Transverse colon (tissue), 4 donors: ENCODE measurements at regions not wholly inside any gene's neighbourhood (a gene's known extent, or its start where the extent isn't known, plus 50 kb on each side); places are given as distances from the start of the nearest gene placed in this dataset.

Experiments
- DNase-seq: peaks from one replicate; pipeline ENCODE4 v3.0.0-alpha.2; 2019
- H3K27ac ChIP-seq, 4 donors: fragments of 200-600 bp; sonication (generic); 2 replicates each; pipeline ENCODE4 v1.5.1; 2016 to 2018; ENCODE audit warnings: inconsistent platforms in 4 of 4
- H3K27me3 ChIP-seq: fragments of 200-600 bp; sonication (generic); 2 replicates; pipeline ENCODE4 v1.5.1; 2017; ENCODE audit warnings: inconsistent platforms
- H3K36me3 ChIP-seq, 4 donors: fragments of 200-600 bp; sonication (generic); 2 replicates each; pipeline ENCODE4 v1.5.1; 2017 to 2019; ENCODE audit warnings: inconsistent platforms in 4 of 4
- H3K4me1 ChIP-seq, 4 donors: fragments of 200-600 bp; sonication (generic); 2 replicates each; pipeline ENCODE4 v1.5.1; 2017 to 2020; ENCODE audit warnings: inconsistent platforms in 4 of 4
- H3K4me3 ChIP-seq, 4 donors: fragments of 200-600 bp; sonication (generic); 1 replicate in 1 of 4; 2 replicates in 3 of 4; pipeline versions ENCODE4 v1.5.1 to v1.6.1; 2017 to 2019; ENCODE audit warnings: inconsistent platforms in 4 of 4
- H3K9me3 ChIP-seq, 2 donors: fragments of 200-600 bp; sonication (generic); 2 replicates each; pipeline ENCODE4 v1.5.1; 2017 to 2019; ENCODE audit warnings: inconsistent platforms in 2 of 2
- CTCF ChIP-seq, 5 experiments: fragments of 200-600 bp in 3 of 5; fragments of 450-650 bp in 2 of 5; sonication (generic) in 3 of 5; IDR thresholded peaks; 1 replicate in 2 of 5; 2 replicates in 3 of 5; pipeline ENCODE4 v1.5.1; 2016 to 2017; ENCODE audit warnings: antibody characterized with exemption in 5 of 5, inconsistent platforms in 3 of 5, mild to moderate bottlenecking in 2 of 5, moderate library complexity in 1 of 5
- EP300 ChIP-seq: sonication (generic); formaldehyde crosslinking; IDR thresholded peaks from one replicate; pipeline ENCODE4 v1.6.1; 2017; ENCODE audit warnings: antibody characterized with exemption, low read depth
- POLR2A ChIP-seq: fragments of 450-650 bp; IDR thresholded peaks from one replicate; pipeline ENCODE4 v1.6.1; 2016; ENCODE audit warnings: antibody characterized with exemption, mild to moderate bottlenecking, moderate library complexity
- POLR2AphosphoS5 ChIP-seq, 3 donors: sonication (generic); formaldehyde crosslinking; IDR thresholded peaks; one replicate each; pipeline ENCODE4 v1.6.1; 2016; ENCODE audit warnings: antibody characterized with exemption in 3 of 3
- WGBS, 2 donors: methylation state at CpG; one replicate each; pipeline ENCODE4 v1.1.5; 2018; ENCODE audit warnings: low coverage in 1 of 2; 5-methylcytosine and 5-hydroxymethylcytosine counted together
- in situ Hi-C, 4 donors: fragments of 200-750 bp; cut with MboI; loops; one replicate each; pipeline versions ENCODE4 v1.15.0 to v1.15.1; 2017; ENCODE audit warnings: low sequenced_read_pairs in 3 of 4, low pct_ligation_motif_present in 1 of 4, low pct_unique_long_range_greater_than_20kb in 1 of 4
- intact Hi-C: fragments of 100-400 bp; cut with DNase I; formaldehyde crosslinking; loops from one replicate; pipeline ENCODE4 v1.15.1; 2023; ENCODE audit warnings: low total_unique reads

- TF ChIP-seq POLR2AphosphoS5 (IDR thresholded peaks at IDR 0.05) (no peak), EP300 (no peak), CTCF (IDR thresholded peaks at IDR 0.05) (no peak), POLR2A (no peak)
- Histone ChIP-seq H3K27me3 (no peaks in the 10 kb centered on the region), H3K27ac (no peak overlapping the region), H3K4me3 (no peak overlapping the region), H3K36me3 (no peaks in the 10 kb centered on the region), H3K9me3 (no peaks in the 10 kb centered on the region), H3K4me1 (no peaks in the 10 kb centered on the region)
- in situ Hi-C loops (no loop called here), intact Hi-C loops (no loop called here)
- DNase-seq: no peak
- 25% methylated on average over 1 of the region's 1 CpG; no CpG with 5 or more reads in 1 of the 2 donors for WGBS, 2 donors
Measured at GRCh38 chr2:153811516-153811915, 60.2 kb upstream of the GALNT13 start.

- in situ Hi-C loops (no loop called here), intact Hi-C loops (no loop called here)
- WGBS, 2 donors: 25 to 80% methylated on average over 1 of the region's 1 CpG
- H3K4me3 ChIP-seq: no peak overlapping the region
- no peaks in the 10 kb centered on the region for H3K36me3 ChIP-seq
- H3K4me1 ChIP-seq: no peaks in the 10 kb centered on the region
- TF ChIP-seq POLR2A: no peak
- no peak for TF ChIP-seq CTCF (IDR thresholded peaks at IDR 0.05)
- TF ChIP-seq POLR2AphosphoS5 (IDR thresholded peaks at IDR 0.05): no peak
- TF ChIP-seq EP300: no peak
- no peaks in the 10 kb centered on the region for H3K27me3 ChIP-seq
- H3K9me3 ChIP-seq: no peaks in the 10 kb centered on the region
- no peak for DNase-seq
- H3K27ac ChIP-seq: no peak overlapping the region
Measured at GRCh38 chr2:153812632-153813031, 59.1 kb upstream of the GALNT13 start.

GRCh38 chr2:153818242-153818641, 53.5 kb upstream of the GALNT13 start:
- Histone ChIP-seq H3K27me3 (no peaks in the 10 kb centered on the region), H3K4me3 (no peak overlapping the region), H3K9me3 (no peaks in the 10 kb centered on the region), H3K27ac (no peak overlapping the region), H3K4me1 (no peaks in the 10 kb centered on the region), H3K36me3 (no peaks in the 10 kb centered on the region)
- WGBS, 2 donors: 70% methylated on average over 6 of the region's 6 CpGs; no CpG with 5 or more reads in 1 of the 2 donors
- intact Hi-C loops (no loop called here), in situ Hi-C loops (no loop called here)
- no peak for DNase-seq
- TF ChIP-seq EP300 (no peak), POLR2A (no peak), CTCF (IDR thresholded peaks at IDR 0.05) (no peak), POLR2AphosphoS5 (IDR thresholded peaks at IDR 0.05) (no peak)

DNA sequence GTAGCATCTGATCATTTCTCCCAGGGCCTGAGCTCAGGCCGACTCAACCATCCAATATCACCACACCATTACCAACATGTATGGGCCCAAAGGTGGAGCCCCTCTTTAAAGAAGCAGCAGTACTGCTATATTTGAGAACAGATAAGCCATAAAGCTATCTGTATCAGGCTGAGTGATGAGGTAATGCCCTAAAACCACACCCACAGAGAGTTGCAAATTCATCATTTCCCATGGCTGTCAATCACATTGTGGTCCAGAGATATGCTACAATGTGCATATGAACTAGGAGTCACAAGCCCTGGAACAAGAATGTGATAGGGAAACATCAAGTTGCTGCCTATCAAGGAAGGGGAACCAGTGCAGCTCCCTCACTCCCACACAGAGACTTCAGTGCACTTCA, 52.6 kb upstream of the GALNT13 start:
- DNase-seq: no peak
- WGBS, 2 donors: 83% methylated on average over 1 of the region's 1 CpG; no CpG with 5 or more reads in 1 of the 2 donors
- TF ChIP-seq POLR2A (no peak), POLR2AphosphoS5 (IDR thresholded peaks at IDR 0.05) (no peak), CTCF (IDR thresholded peaks at IDR 0.05) (no peak)
- no peak overlapping the region for H3K4me3 ChIP-seq
- H3K27me3 ChIP-seq: no peaks in the 10 kb centered on the region
- no peaks in the 10 kb centered on the region for H3K4me1 ChIP-seq
- no peaks in the 10 kb centered on the region for H3K36me3 ChIP-seq
- H3K27ac ChIP-seq: no peak overlapping the region
- in situ Hi-C loops (no loop called here), intact Hi-C loops (no loop called here)
- no peaks in the 10 kb centered on the region for H3K9me3 ChIP-seq
